ENCODE measurements at regions not wholly inside any gene's neighbourhood (a gene's known extent, or its start where the extent isn't known, plus 50 kb on each side); places are given as distances from the start of the nearest gene placed in this dataset.

- no peak for DNase-seq (ENCODE audit: low read depth)
- TF ChIP-seq CTCF (IDR thresholded peaks at IDR 0.05; ENCODE audit: insufficient read depth, low read depth, low read length), result no peak
- H3K4me3 ChIP-seq (ENCODE audit: low read depth, low read length), result no peak overlapping the region
Observed at GRCh38 chr12:43165351-43165750, 386.7 kb downstream of the ADAMTS20 start.

- TF ChIP-seq CTCF (IDR thresholded peaks at IDR 0.05; ENCODE audit: insufficient read depth, low read depth, low read length), result no peak
- H3K4me3 ChIP-seq (ENCODE audit: low read depth, low read length), result no peak overlapping the region
- DNase-seq (ENCODE audit: low read depth), result no peak
Observed at GRCh38 chr12:43162138-43162537, 389.9 kb downstream of the ADAMTS20 start.

GRCh38 chr12:43159506-43159905 is 392.5 kb downstream of the ADAMTS20 start:
- TF ChIP-seq CTCF (IDR thresholded peaks at IDR 0.05; ENCODE audit: insufficient read depth, low read depth, low read length), result no peak
- H3K4me3 ChIP-seq (ENCODE audit: low read depth, low read length), result no peak overlapping the region
- DNase-seq (ENCODE audit: low read depth), result no peak

GRCh38 chr12:43158126-43158525 is 393.9 kb downstream of the ADAMTS20 start:
- TF ChIP-seq CTCF (IDR thresholded peaks at IDR 0.05; ENCODE audit: insufficient read depth, low read depth, low read length), result no peak
- no peak overlapping the region for H3K4me3 ChIP-seq (ENCODE audit: low read depth, low read length)
- DNase-seq (ENCODE audit: low read depth), result no peak

- TF ChIP-seq CTCF (IDR thresholded peaks at IDR 0.05; ENCODE audit: insufficient read depth, low read depth, low read length), result no peak
- H3K4me3 ChIP-seq (ENCODE audit: low read depth, low read length), result no peak overlapping the region
- DNase-seq (ENCODE audit: low read depth), result no peak
Observed at GRCh38 chr12:43155376-43155775, 396.6 kb downstream of the ADAMTS20 start.

- DNase-seq (ENCODE audit: low read depth), result no peak
- TF ChIP-seq CTCF (IDR thresholded peaks at IDR 0.05; ENCODE audit: insufficient read depth, low read depth, low read length), result no peak
- H3K4me3 ChIP-seq (ENCODE audit: low read depth, low read length), result no peak overlapping the region
Observed at GRCh38 chr12:43154498-43155045, 397.4 kb downstream of the ADAMTS20 start.

- no peak for TF ChIP-seq CTCF (IDR thresholded peaks at IDR 0.05; ENCODE audit: insufficient read depth, low read depth, low read length)
- DNase-seq (ENCODE audit: low read depth), result peak; percentile 30
Observed at GRCh38 chr12:43151441-43151981, 400.5 kb downstream of the ADAMTS20 start.

More at GRCh38 chr12:43151441-43151981, 400.5 kb downstream of the ADAMTS20 start:
- no peak overlapping the region for H3K4me3 ChIP-seq (ENCODE audit: low read depth, low read length)

All from fibroblast of villous mesenchyme (primary cell).